D721Med (cell line): ENCODE measurements at regions not wholly inside any gene's neighbourhood (a gene's known extent, or its start where the extent isn't known, plus 50 kb on each side); places are given as distances from the start of the nearest gene placed in this dataset.

Experiments used
- DNase-seq: peaks from one replicate; pipeline ENCODE4 v3.0.0; 2011; ENCODE audit warnings: low spot score; ENCODE audit not compliant: insufficient read length
- FAIRE-seq: peaks from 2 replicates; lab custom pipeline; 2011; peaks lifted over from hg19 to GRCh38; lab: Jason Lieb, UNC
- TF ChIP-seq, protein P1 (sequence below): IDR thresholded peaks from 2 replicates; pipeline ENCODE4 v1.5.1; 2012; ENCODE audit warnings: mild to moderate bottlenecking, control low read depth; ENCODE audit not compliant: insufficient read depth; ENCODE audit errors: missing control alignments

DNA sequence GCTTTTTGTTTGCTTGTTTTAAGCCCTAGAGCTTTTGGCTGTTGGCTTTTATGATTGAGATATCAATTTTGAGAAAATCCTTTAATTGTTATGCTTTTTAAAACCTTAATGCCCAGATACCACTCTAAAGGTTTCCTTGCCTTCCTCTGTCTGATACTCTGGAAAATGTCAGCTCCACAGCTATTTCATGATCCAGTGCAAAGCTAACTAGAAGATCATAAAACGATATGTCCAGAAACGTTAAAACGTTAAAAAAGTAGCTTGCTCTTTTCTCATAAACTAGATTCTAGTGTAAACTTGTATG lies 189.5 kb upstream of the TENT5A start:
- FAIRE-seq = no peak
- DNase-seq = no peak
- TF ChIP-seq, protein P1, sequence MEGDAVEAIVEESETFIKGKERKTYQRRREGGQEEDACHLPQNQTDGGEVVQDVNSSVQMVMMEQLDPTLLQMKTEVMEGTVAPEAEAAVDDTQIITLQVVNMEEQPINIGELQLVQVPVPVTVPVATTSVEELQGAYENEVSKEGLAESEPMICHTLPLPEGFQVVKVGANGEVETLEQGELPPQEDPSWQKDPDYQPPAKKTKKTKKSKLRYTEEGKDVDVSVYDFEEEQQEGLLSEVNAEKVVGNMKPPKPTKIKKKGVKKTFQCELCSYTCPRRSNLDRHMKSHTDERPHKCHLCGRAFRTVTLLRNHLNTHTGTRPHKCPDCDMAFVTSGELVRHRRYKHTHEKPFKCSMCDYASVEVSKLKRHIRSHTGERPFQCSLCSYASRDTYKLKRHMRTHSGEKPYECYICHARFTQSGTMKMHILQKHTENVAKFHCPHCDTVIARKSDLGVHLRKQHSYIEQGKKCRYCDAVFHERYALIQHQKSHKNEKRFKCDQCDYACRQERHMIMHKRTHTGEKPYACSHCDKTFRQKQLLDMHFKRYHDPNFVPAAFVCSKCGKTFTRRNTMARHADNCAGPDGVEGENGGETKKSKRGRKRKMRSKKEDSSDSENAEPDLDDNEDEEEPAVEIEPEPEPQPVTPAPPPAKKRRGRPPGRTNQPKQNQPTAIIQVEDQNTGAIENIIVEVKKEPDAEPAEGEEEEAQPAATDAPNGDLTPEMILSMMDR = no peak

DNA sequence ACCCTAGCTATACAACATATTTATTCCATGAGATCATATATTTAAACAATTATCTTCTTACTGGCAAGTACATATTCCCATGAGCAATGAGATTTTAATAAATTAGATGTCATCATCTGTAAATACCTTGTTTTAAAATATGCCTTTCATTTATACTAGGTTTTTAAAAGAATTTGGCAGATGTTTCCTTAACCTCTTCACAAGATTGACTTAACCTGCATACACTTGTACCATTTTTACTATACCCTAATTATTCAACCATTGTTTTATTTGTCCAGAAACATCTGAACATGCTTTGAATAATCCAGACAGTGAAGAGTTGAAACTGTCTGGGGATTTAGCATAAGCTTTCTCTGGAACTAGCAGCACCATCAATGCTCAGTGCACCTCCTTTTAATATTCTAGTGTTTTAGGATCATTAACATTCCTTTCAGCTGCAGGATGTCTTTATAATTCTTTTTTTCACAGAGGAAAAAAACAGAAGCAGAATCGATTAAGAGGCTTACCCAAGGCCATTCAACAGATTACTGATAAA lies 188.0 kb upstream of the TENT5A start:
- FAIRE-seq = no peak
- no peak for DNase-seq
- TF ChIP-seq, protein P1 = no peak

DNA sequence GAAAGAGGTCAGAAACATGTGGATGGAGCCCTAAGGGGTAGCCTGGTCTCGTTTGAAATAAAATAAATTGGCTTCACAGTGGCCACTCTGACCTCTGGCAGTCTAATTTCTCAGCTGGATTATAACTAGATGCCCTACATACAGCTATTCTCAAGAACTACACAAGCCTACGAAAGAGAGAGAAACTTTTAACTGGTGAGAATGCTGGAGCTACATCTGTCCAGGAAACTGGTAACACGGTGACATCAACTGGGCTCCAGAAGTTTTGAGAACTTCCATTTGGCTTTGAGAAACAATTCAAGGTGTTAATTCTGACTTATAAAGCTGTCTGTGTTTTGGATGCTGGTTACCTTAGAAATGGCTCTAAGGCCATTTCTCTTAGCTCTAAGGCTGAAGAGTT lies 187.3 kb upstream of the TENT5A start:
- no peak for DNase-seq
- TF ChIP-seq, protein P1 = no peak
- no peak for FAIRE-seq

DNA sequence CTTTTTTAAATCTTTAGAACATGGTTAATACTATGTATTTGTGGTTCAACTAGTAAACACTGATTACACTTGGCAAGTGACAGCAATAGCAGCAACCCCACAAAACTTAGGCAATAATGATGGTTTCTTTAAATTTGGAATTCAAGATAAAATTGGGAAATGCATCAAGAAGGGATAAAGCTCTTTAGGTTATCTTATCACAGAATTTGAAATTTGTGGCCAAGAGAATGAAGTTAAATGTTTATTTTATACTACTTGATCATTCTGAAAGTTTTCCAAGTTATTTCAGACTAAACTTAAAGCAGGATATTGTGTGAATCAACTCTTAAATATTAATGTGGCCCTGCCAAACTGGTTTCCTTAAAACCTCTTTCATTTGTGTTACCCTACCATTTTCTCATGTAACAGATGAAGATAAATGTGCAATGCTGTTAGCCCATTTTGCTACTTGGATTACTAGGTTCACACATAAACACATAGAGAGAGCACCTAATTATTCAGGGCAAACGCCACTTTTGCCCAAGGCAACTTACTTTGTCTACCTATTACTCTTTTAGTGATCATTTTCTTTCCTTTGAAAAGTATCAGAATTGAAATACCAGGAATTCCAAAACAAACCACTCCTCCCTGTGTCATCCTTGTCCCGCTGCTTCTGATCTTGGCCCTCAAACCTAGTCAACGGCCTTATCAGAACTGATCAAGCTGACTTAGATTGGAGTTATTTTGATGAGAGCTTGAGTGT lies 186.7 kb upstream of the TENT5A start:
- DNase-seq (no peak), FAIRE-seq (no peak)
- TF ChIP-seq, protein P1 = no peak

DNA sequence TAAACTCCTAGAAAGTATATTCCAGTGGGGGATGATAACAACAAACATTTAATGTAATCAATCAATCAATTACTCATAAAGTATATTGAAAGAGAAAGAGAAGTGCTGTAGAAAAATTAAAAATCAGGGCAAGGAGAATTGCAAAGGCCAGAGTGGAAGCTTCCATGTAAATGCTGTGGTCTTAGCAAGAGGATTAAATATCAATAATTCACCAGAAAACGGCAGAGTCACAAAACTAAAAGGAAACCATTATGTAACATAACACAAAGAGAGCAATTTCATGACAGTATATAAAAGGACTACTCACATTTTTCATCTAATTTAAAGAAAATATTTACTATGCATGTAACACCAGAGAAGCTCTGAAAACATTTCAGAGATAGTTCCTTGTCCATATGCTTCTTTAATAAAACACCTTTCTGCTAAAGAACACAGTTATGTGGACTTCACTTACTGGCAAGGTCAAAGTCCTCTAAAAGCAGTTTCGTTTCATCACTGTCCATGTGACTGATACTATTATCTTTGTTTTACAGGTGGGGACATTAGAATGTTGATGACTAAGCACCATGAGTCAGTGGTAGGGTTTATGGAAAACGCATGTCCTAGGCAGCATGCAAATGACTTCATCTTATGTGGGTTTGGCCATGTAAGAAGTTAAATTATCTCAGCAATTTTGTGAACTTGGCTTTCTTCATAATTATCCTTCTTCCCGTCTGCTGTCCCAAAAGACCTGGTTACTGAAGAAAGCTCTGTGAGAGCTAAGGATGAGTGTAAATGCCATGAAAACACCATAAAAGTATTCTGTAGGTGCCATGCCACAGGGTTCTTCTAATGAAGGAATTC lies 185.8 kb upstream of the TENT5A start:
- FAIRE-seq = no peak
- DNase-seq = no peak
- TF ChIP-seq, protein P1 = no peak

DNA sequence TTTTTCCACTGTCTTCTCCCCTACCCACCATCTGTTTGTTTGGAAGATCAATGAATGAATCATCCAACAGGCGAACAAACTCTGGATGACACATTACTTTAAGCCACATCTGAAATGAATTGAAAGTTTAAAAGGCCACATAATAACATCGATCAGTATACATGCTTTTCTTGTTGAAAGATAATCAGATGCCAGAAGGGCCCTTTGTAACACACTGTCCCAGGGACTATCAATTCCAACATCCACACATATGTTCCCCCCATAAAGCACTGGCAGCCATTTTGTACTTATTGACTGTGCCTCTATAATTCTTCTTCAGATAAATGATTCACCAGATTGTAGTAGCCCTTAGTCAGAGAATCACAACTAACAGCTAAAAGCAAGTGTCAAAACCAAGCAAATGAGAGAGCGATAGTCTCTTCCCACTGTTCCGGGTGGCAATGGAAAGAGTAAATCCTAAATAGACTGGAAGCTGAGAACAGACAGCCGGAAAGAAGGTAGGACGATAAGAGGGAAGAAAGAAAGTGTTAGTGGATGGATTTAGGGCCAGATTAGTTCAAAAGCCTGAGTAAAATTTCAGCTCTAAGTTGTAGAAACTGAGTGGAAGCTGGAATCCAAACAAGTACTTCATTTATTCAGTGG lies 184.9 kb upstream of the TENT5A start:
- TF ChIP-seq, protein P1 = no peak
- no peak for DNase-seq
- FAIRE-seq = no peak
